OCI-LY7 (cell line): ENCODE measurements at regions not wholly inside any gene's neighbourhood (a gene's known extent, or its start where the extent isn't known, plus 50 kb on each side); places are given as distances from the start of the nearest gene placed in this dataset.

Experiments used
- BruUV-seq: library from RNA; stranded (reverse); fragments of 400-500 nt; replicated peaks from 2 replicates; lab custom pipeline; 2021; lab: Mats Ljungman, UMichigan
- CTCF ChIA-PET: fragments of 300-600 bp; sonication (Branson Sonifier 250); formaldehyde crosslinking; loops from one replicate; lab custom pipeline; 2022; ENCODE audit warnings: antibody characterized with exemption; ENCODE audit not compliant: unreplicated experiment; lab: Charles Lee
- POLR2A ChIA-PET: fragments of 300-600 bp; sonication (Branson Sonifier 250); formaldehyde crosslinking; loops from one replicate; lab custom pipeline; 2022; ENCODE audit warnings: antibody characterized with exemption; lab: Charles Lee
- DNase-seq: peaks from one replicate; pipeline ENCODE4 v3.0.0-alpha.2; 2015; ENCODE audit warnings: low spot score
- H2AFZ ChIP-seq: fragments of 200-600 bp; sonication (generic), shearing (Covaris generic); 2 replicates; pipeline ENCODE4 v1.6.1; 2014; ENCODE audit warnings: mild to moderate bottlenecking, antibody characterized with exemption, low read length, moderate library complexity
- H3K27ac ChIP-seq: fragments of 200-600 bp; sonication (generic); 2 replicates; pipeline ENCODE4 v1.5.1; 2014; ENCODE audit warnings: mixed run types, low read depth, mild to moderate bottlenecking, moderate library complexity, low read length, inconsistent platforms; ENCODE audit not compliant: poor library complexity, severe bottlenecking
- H3K36me3 ChIP-seq: fragments of 200-600 bp; sonication (generic); 2 replicates; pipeline ENCODE4 v1.6.1; 2014; ENCODE audit warnings: mild to moderate bottlenecking, antibody characterized with exemption, low read length, moderate library complexity, mixed read lengths; ENCODE audit not compliant: insufficient read depth
- H3K4me1 ChIP-seq: fragments of 200-600 bp; sonication (generic); 2 replicates; pipeline ENCODE4 v1.5.1; 2014; ENCODE audit warnings: mild to moderate bottlenecking, low read length; ENCODE audit not compliant: insufficient read depth, poor library complexity, severe bottlenecking
- H3K4me2 ChIP-seq: fragments of 200-600 bp; sonication (generic); 2 replicates; pipeline ENCODE4 v1.6.1; 2014; ENCODE audit warnings: mild to moderate bottlenecking, low read length
- H3K4me3 ChIP-seq: fragments of 200-600 bp; sonication (generic); 2 replicates; pipeline ENCODE4 v1.5.1; 2014; ENCODE audit warnings: mild to moderate bottlenecking, low read depth, low read length; ENCODE audit not compliant: poor library complexity, severe bottlenecking
- H3K79me2 ChIP-seq: fragments of 200-600 bp; sonication (generic); 2 replicates; pipeline ENCODE4 v1.6.1; 2016; ENCODE audit warnings: low read depth, mild to moderate bottlenecking, low read length, moderate library complexity, mixed read lengths; ENCODE audit not compliant: insufficient read depth
- H3K9me2 ChIP-seq: fragments of 200-600 bp; sonication (generic); 2 replicates; pipeline ENCODE4 v1.6.1; 2016; ENCODE audit warnings: mild to moderate bottlenecking, low read length, mixed read lengths; ENCODE audit not compliant: insufficient read depth
- H3K9me3 ChIP-seq: fragments of 200-600 bp; sonication (generic); 2 replicates; pipeline ENCODE4 v1.6.1; 2014; ENCODE audit warnings: mild to moderate bottlenecking, mixed run types, low read length, mixed read lengths
- H4K20me1 ChIP-seq: fragments of 200-600 bp; sonication (generic); 2 replicates; pipeline ENCODE4 v1.6.1; 2014; ENCODE audit warnings: mild to moderate bottlenecking, antibody characterized with exemption, low read length, moderate library complexity, mixed read lengths; ENCODE audit not compliant: insufficient read depth
- EZH2phosphoT487 ChIP-seq: fragments of 200-600 bp; sonication (generic); IDR thresholded peaks from 2 replicates; pipeline ENCODE4 v1.6.1; 2018; ENCODE audit warnings: low read depth, borderline replicate concordance, mild to moderate bottlenecking, mixed run types, antibody characterized with exemption, low read length, moderate library complexity, mixed read lengths
- intact Hi-C: fragments of 100-400 bp; cut with micrococcal nuclease; formaldehyde crosslinking; loops from one replicate; pipeline ENCODE4 v1.10.0; 2022; ENCODE audit not compliant: unreplicated experiment
- TF ChIP-seq, protein P1 (sequence below): fragments of 200-600 bp; sonication (generic); conservative IDR thresholded peaks from 2 replicates; pipeline ENCODE4 v1.5.1; 2014; ENCODE audit warnings: mild to moderate bottlenecking, antibody characterized with exemption, low read length, moderate library complexity, mixed read lengths

DNA sequence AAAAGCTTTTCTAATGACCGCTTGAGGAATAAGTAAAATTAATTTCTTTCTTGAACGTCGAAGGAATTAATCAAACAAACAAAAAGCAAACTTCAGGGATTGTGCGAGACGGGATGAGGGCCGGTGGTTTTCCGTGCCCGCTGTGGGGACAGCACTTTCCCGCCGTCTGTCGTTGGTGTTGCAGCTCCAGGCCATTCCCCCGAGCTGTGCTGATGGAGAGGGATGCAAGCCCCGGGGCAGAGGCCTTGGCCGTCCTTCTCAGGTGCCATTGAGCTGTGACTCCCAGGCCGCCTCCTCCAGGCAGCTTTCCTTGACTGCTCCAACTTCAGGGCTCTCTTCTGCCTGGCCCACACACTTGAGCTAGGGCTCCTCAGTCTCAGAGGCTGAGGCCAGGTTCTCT is 109.0 kb upstream of the C14orf180 start:
- H3K4me2 ChIP-seq = no peak overlapping the region
- H2AFZ ChIP-seq = no peak overlapping the region
- no peaks in the 10 kb centered on the region for H4K20me1 ChIP-seq
- H3K36me3 ChIP-seq = no peaks in the 10 kb centered on the region
- CTCF ChIA-PET = no interaction called here
- POLR2A ChIA-PET = no interaction called here
- no peak overlapping the region for H3K27ac ChIP-seq
- BruUV-seq = no TSS peak
- no peaks in the 10 kb centered on the region for H3K9me2 ChIP-seq
- H3K9me3 ChIP-seq = no peaks in the 10 kb centered on the region
- intact Hi-C loops = no loop called here
- no peaks in the 10 kb centered on the region for H3K4me1 ChIP-seq
- no peaks in the 10 kb centered on the region for H3K79me2 ChIP-seq
- TF ChIP-seq, protein P1, sequence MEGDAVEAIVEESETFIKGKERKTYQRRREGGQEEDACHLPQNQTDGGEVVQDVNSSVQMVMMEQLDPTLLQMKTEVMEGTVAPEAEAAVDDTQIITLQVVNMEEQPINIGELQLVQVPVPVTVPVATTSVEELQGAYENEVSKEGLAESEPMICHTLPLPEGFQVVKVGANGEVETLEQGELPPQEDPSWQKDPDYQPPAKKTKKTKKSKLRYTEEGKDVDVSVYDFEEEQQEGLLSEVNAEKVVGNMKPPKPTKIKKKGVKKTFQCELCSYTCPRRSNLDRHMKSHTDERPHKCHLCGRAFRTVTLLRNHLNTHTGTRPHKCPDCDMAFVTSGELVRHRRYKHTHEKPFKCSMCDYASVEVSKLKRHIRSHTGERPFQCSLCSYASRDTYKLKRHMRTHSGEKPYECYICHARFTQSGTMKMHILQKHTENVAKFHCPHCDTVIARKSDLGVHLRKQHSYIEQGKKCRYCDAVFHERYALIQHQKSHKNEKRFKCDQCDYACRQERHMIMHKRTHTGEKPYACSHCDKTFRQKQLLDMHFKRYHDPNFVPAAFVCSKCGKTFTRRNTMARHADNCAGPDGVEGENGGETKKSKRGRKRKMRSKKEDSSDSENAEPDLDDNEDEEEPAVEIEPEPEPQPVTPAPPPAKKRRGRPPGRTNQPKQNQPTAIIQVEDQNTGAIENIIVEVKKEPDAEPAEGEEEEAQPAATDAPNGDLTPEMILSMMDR = no peak
- no peak for TF ChIP-seq EZH2phosphoT487
- no peak for DNase-seq
- no peak overlapping the region for H3K4me3 ChIP-seq

DNA sequence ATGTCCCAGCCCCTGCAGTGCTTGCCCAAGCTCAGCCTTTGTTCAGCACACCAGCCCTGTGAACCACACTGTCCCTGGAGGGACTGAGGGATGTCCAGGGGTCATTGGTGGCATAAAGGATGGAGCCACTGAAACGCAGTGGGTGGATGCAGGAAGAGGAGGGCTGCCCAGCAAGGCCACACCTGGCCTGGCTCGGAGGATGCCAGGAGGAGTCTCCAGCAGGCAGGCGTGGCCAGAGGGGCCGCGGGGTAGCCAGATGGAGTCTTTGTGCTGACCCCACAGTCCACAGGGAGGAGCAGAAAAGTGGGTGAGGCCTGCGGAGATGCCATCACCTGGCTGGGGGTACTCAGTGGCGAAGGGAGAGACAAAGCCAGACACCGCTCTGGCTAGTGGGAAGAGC is 108.5 kb upstream of the C14orf180 start:
- no peak overlapping the region for H2AFZ ChIP-seq
- intact Hi-C loops = no loop called here
- no peaks in the 10 kb centered on the region for H3K9me3 ChIP-seq
- no peaks in the 10 kb centered on the region for H3K79me2 ChIP-seq
- ChIA-PET POLR2A (no interaction called here), CTCF (no interaction called here)
- no peaks in the 10 kb centered on the region for H3K9me2 ChIP-seq
- no peaks in the 10 kb centered on the region for H4K20me1 ChIP-seq
- H3K4me3 ChIP-seq = no peak overlapping the region
- H3K36me3 ChIP-seq = no peaks in the 10 kb centered on the region
- no peak for TF ChIP-seq EZH2phosphoT487
- TF ChIP-seq, protein P1 = no peak
- H3K4me1 ChIP-seq = no peaks in the 10 kb centered on the region
- H3K27ac ChIP-seq = no peak overlapping the region
- DNase-seq = no peak
- BruUV-seq = no TSS peak
- no peak overlapping the region for H3K4me2 ChIP-seq

DNA sequence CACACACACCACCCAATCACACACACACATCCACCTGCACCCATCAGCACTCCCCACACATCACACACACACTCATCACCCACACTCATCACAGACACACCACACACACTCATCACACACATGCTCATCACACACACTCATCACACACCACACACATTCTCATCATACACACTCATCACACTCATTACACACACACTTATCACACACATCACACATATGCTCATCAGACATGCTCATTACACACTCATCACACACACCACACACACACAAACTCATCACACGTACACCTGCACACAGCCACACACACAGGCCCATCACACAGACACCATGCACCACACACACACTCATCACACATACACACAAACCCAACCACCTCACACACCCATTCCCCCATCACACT is 107.5 kb upstream of the C14orf180 start:
- Histone ChIP-seq H3K4me3 (no peak overlapping the region), H3K9me2 (no peaks in the 10 kb centered on the region), H2AFZ (no peak overlapping the region), H3K79me2 (no peaks in the 10 kb centered on the region), H3K36me3 (no peaks in the 10 kb centered on the region), H3K9me3 (no peaks in the 10 kb centered on the region), H3K4me1 (no peaks in the 10 kb centered on the region), H4K20me1 (no peaks in the 10 kb centered on the region), H3K4me2 (no peak overlapping the region), H3K27ac (no peak overlapping the region)
- CTCF ChIA-PET = no interaction called here
- intact Hi-C loops = no loop called here
- TF ChIP-seq, protein P1 = no peak
- no peak for TF ChIP-seq EZH2phosphoT487
- no TSS peak for BruUV-seq
- POLR2A ChIA-PET = no interaction called here
- DNase-seq = no peak
